Spleen (tissue), 11 donors: ENCODE measurements at regions not wholly inside any gene's neighbourhood (a gene's known extent, or its start where the extent isn't known, plus 50 kb on each side); places are given as distances from the start of the nearest gene placed in this dataset.

Source experiments
- DNase-seq: peaks from one replicate; pipeline ENCODE4 v3.0.0-alpha.2; 2020
- H3K27ac ChIP-seq, 8 donors: fragments of 200-600 bp; sonication (generic) in 7 of 8; 1 replicate in 4 of 8; 2 replicates in 4 of 8; pipeline versions ENCODE4 v1.5.0 to v1.8.0; 2016 to 2021; ENCODE audit warnings: inconsistent platforms in 4 of 8, mild to moderate bottlenecking in 4 of 8, moderate library complexity in 1 of 8
- H3K27me3 ChIP-seq, 7 donors: fragments of 200-600 bp; sonication (generic) in 6 of 7; replicated peaks in 1 of 7; 1 replicate in 4 of 7; 2 replicates in 3 of 7; pipeline versions ENCODE4 v1.5.0 to v1.8.0; 2016 to 2021; ENCODE audit warnings: inconsistent platforms in 3 of 7, mild to moderate bottlenecking in 1 of 7
- H3K36me3 ChIP-seq, 6 donors: fragments of 200-600 bp; sonication (generic) in 5 of 6; 1 replicate in 4 of 6; 2 replicates in 2 of 6; pipeline versions ENCODE4 v1.5.0 to v1.8.0; 2016 to 2021; ENCODE audit warnings: inconsistent platforms in 2 of 6
- H3K4me1 ChIP-seq, 6 donors: fragments of 200-600 bp; sonication (generic) in 5 of 6; 1 replicate in 3 of 6; 2 replicates in 3 of 6; pipeline versions ENCODE4 v1.5.0 to v1.8.0; 2016 to 2021; ENCODE audit warnings: inconsistent platforms in 3 of 6
- H3K4me3 ChIP-seq, 8 donors: fragments of 200-600 bp; sonication (generic) in 7 of 8; 1 replicate in 4 of 8; 2 replicates in 4 of 8; pipeline versions ENCODE4 v1.5.0 to v1.8.0; 2016 to 2021; ENCODE audit warnings: inconsistent platforms in 4 of 8, mild to moderate bottlenecking in 4 of 8, moderate library complexity in 2 of 8
- H3K9me3 ChIP-seq, 8 donors: fragments of 200-600 bp; sonication (generic) in 7 of 8; 1 replicate in 4 of 8; 2 replicates in 4 of 8; pipeline versions ENCODE4 v1.5.0 to v1.8.0; 2016 to 2021; ENCODE audit warnings: inconsistent platforms in 4 of 8
- POLR2A ChIP-seq, 3 donors: fragments of 450-650 bp; IDR thresholded peaks; one replicate each; pipeline ENCODE4 v1.5.1; 2017; ENCODE audit warnings: antibody characterized with exemption in 3 of 3, mild to moderate bottlenecking in 1 of 3
- POLR2AphosphoS5 ChIP-seq, 3 donors: sonication (generic); formaldehyde crosslinking; IDR thresholded peaks; one replicate each; pipeline ENCODE4 v1.5.1; 2017; ENCODE audit warnings: antibody characterized with exemption in 3 of 3
- WGBS, 5 donors: extraction: QIAGEN DNeasy Blood & Tissue Kit in 3 of 5; methylation state at CpG; one replicate each; pipeline versions ENCODE4 v1.1.5 to v1.1.7; 2013 to 2018; 5-methylcytosine and 5-hydroxymethylcytosine counted together
- intact Hi-C: fragments of 100-400 bp; cut with DNase I; formaldehyde crosslinking; loops from one replicate; pipeline ENCODE4 v1.15.0; 2023; ENCODE audit warnings: low total_unique reads
- TF ChIP-seq, protein P1 (sequence below), 11 experiments: fragments of 200-600 bp in 7 of 11; fragments of 450-650 bp in 4 of 11; sonication (generic) in 4 of 11; IDR thresholded peaks in 8 of 11; conservative IDR thresholded peaks in 3 of 11; 1 replicate in 7 of 11; 2 replicates in 4 of 11; pipeline versions ENCODE4 v1.4.0 to v1.8.0; 2016 to 2021; ENCODE audit warnings: antibody characterized with exemption in 11 of 11, inconsistent platforms in 4 of 11, mild to moderate bottlenecking in 1 of 11
- donor health status: healthy with polysubstance abuse.
- donor health status: DM: no; HTN: no; CAD: no; lungs with moderate emphysema.
- donor health status: DM: no; HTN: no; CAD: no.
- donor health status: Bipolar disorder and iron deficiency.
- donor health status: healthy.
- donor health status: DM: no; HTN: no; CAD: no.
- donor health status: DM: yes; HTN: yes; CAD: no.

DNA sequence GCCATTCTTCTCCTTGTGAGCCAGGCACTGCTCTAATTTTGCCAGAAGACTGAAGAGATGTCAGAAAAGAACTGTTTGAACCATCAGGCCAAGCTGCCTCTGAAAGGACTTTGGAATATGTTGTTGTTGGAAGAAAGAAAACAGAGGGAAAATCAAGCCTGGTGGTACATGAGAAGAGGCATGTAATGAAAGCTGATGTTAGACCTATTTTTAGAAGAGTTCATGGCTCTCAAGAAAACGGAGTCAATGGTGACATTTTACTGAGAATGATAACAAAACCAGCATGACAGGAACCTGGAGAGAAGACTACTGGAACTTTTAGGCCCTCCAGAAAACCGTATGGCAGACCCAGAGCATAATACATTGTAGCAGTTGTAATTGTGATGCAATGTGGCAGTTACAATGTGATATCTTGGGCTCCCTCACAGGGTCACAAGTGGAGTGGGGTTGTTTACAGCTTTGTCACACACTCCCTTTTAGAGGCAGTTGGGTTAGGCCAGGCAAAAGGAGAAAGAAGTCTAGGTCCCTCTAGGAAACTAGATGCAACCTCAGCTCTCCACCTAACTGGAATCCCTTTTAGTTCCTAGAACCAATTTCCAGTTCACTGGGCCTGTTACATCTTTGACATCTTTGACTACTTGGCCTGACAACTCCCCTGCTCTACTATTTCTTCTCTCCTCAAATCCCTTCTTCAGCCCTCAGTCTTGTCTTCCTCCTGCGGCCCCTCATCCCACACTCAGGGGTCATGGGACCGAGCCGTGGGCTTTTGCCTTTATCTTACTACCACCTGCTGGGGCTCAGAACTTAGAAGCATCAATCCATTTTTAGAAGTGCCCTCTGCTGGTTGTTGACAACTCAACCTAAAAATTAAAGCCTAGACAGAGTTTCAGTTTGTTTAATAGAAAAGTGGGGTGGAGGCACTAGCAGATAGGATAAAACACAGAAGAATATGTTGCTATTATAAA lies 61.2 kb upstream of the JAK2 start:
- Histone ChIP-seq H3K4me3 (no peak overlapping the region), H3K36me3 (no peaks in the 10 kb centered on the region), H3K9me3 (peaks cover 0 to 10% (median 2%) of the 10 kb centered on the region in 8 donors), H3K27ac (no peak overlapping the region), H3K27me3 (no peaks in the 10 kb centered on the region), H3K4me1 (peaks cover 0 to 9% (median 6%) of the 10 kb centered on the region in 6 donors)
- 31 to 44% (median 38%) methylated on average over 5 of the region's 5 CpGs for WGBS, 5 donors
- TF ChIP-seq POLR2AphosphoS5 (IDR thresholded peaks at IDR 0.05): no peak
- no peak for TF ChIP-seq POLR2A (IDR thresholded peaks at IDR 0.05)
- TF ChIP-seq, protein P1, sequence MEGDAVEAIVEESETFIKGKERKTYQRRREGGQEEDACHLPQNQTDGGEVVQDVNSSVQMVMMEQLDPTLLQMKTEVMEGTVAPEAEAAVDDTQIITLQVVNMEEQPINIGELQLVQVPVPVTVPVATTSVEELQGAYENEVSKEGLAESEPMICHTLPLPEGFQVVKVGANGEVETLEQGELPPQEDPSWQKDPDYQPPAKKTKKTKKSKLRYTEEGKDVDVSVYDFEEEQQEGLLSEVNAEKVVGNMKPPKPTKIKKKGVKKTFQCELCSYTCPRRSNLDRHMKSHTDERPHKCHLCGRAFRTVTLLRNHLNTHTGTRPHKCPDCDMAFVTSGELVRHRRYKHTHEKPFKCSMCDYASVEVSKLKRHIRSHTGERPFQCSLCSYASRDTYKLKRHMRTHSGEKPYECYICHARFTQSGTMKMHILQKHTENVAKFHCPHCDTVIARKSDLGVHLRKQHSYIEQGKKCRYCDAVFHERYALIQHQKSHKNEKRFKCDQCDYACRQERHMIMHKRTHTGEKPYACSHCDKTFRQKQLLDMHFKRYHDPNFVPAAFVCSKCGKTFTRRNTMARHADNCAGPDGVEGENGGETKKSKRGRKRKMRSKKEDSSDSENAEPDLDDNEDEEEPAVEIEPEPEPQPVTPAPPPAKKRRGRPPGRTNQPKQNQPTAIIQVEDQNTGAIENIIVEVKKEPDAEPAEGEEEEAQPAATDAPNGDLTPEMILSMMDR (IDR thresholded peaks at IDR 0.05 in 8 of 11, conservative IDR thresholded peaks at IDR 0.05 in 3 of 11): peak in 8 of 11 experiments; percentile 20 to 58 (median 44)
- intact Hi-C loops: loop anchor here (10.0 kb wide), 1 partner anchor 159 kb away; no protein-coding TSS in a partner anchor
- DNase-seq: no peak

DNA sequence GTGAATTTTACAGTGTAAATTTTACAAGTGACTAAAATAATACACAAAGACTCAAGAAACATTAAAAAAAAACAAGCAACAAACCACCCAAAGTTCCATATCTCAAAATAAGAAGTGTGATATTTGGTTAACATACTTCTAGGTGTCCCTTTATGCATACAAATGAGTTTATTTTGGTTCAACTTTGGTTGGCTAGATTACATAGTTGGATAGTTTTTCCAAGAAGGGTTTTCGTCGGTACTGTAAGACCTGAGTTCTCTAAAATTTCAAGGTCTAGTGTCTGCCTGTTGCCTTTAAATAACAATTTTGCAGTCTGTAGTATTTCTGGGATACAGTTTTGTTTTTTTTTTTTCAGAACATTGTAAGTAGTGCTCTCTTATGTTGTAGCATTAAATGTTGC lies 58.8 kb upstream of the JAK2 start:
- Histone ChIP-seq H3K4me1 (peaks cover 0 to 17% (median 7%) of the 10 kb centered on the region in 6 donors), H3K9me3 (no peaks in the 10 kb centered on the region), H3K36me3 (no peaks in the 10 kb centered on the region), H3K27me3 (no peaks in the 10 kb centered on the region), H3K4me3 (no peak overlapping the region), H3K27ac (no peak overlapping the region)
- intact Hi-C loops: loop anchor here (10.0 kb wide), 1 partner anchor 161 kb away; no protein-coding TSS in a partner anchor
- TF ChIP-seq, protein P1 (IDR thresholded peaks at IDR 0.05 in 8 of 11, conservative IDR thresholded peaks at IDR 0.05 in 3 of 11): no peak
- TF ChIP-seq POLR2AphosphoS5 (IDR thresholded peaks at IDR 0.05): no peak
- no peak for TF ChIP-seq POLR2A (IDR thresholded peaks at IDR 0.05)
- 70 to 81% (median 71%) methylated on average over 2 of the region's 2 CpGs for WGBS, 5 donors
- DNase-seq: no peak

DNA sequence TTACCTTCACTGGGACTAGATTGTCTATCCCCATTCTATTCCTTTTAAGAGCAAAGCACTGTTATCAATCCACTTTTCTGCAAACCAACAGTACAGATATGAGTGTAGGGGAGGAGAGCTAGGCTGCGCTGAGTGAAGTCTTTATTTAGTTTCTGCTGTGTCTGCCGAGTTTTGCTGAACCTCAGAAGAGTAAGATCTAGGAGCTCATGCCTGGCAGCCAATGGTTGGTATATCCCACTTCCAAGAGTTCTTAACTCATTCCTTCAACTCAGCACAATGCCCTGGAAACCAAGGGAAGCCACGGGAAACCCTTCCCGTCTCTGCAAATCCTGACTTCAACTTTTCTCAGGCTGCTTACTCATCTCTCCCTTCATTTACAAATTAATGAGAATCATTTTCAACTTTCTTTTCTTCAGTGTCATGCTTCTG lies 58.0 kb upstream of the JAK2 start:
- WGBS, 5 donors: 22 to 64% (median 49%) methylated on average over 4 of the region's 4 CpGs
- no peaks in the 10 kb centered on the region for H3K36me3 ChIP-seq
- H3K27me3 ChIP-seq: no peaks in the 10 kb centered on the region
- H3K27ac ChIP-seq: peak overlapping the region in 1 of 8 donors; percentile 12
- H3K4me3 ChIP-seq: no peak overlapping the region
- no peak for DNase-seq
- no peaks in the 10 kb centered on the region for H3K9me3 ChIP-seq
- intact Hi-C loops: loop anchor here (10.0 kb wide), 1 partner anchor 162 kb away; no protein-coding TSS in a partner anchor
- H3K4me1 ChIP-seq: peaks cover 0 to 17% (median 7%) of the 10 kb centered on the region in 6 donors
- no peak for TF ChIP-seq POLR2AphosphoS5 (IDR thresholded peaks at IDR 0.05)
- TF ChIP-seq, protein P1 (IDR thresholded peaks at IDR 0.05 in 8 of 11, conservative IDR thresholded peaks at IDR 0.05 in 3 of 11): no peak
- no peak for TF ChIP-seq POLR2A (IDR thresholded peaks at IDR 0.05)

DNA sequence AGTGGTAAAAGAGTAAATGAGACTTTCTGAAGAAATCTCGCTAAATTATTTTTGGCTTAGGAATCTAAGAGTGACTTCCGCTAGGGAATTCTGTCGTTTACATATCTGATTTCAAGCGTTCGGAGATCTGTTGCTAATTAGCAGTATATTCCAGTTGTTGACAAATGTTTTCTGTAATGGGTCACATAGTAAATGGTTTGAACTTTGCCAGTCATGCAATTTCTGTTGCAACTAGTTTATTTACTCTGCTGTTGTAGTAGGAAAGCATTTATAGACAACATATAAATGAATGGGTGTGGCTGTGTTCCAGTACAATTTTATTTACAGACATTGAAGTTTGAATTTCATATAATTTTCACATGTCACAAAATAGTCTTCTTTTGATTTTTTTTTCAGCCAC lies 57.4 kb upstream of the JAK2 start:
- TF ChIP-seq POLR2AphosphoS5 (IDR thresholded peaks at IDR 0.05) (no peak), POLR2A (IDR thresholded peaks at IDR 0.05) (no peak)
- TF ChIP-seq, protein P1 (IDR thresholded peaks at IDR 0.05 in 8 of 11, conservative IDR thresholded peaks at IDR 0.05 in 3 of 11): no peak
- intact Hi-C loops: loop anchor here (10.0 kb wide), 1 partner anchor 163 kb away; no protein-coding TSS in a partner anchor
- WGBS, 5 donors: 73 to 91% (median 86%) methylated on average over 5 of the region's 5 CpGs
- H3K27me3 ChIP-seq: no peaks in the 10 kb centered on the region
- H3K27ac ChIP-seq: peak overlapping the region in 1 of 8 donors; percentile 12
- no peak overlapping the region for H3K4me3 ChIP-seq
- H3K36me3 ChIP-seq: no peaks in the 10 kb centered on the region
- H3K9me3 ChIP-seq: no peaks in the 10 kb centered on the region
- H3K4me1 ChIP-seq: peaks cover 0 to 17% (median 7%) of the 10 kb centered on the region in 6 donors
- DNase-seq: no peak
